Stimulated activated CD8-positive, alpha-beta memory T cell treated with anti-CD3 and anti-CD28 coated beads, Interleukin-4, amount 100 ng/mL, for 1 hour (primary cell): ENCODE measurements at regions not wholly inside any gene's neighbourhood (a gene's known extent, or its start where the extent isn't known, plus 50 kb on each side); places are given as distances from the start of the nearest gene placed in this dataset.

ENCODE experiments used
- DNase-seq, 2 donors: peaks; one replicate each; pipeline ENCODE4 v3.0.0-alpha.2; 2020; ENCODE audit warnings: low read depth in 2 of 2, low spot score in 1 of 2

DNA sequence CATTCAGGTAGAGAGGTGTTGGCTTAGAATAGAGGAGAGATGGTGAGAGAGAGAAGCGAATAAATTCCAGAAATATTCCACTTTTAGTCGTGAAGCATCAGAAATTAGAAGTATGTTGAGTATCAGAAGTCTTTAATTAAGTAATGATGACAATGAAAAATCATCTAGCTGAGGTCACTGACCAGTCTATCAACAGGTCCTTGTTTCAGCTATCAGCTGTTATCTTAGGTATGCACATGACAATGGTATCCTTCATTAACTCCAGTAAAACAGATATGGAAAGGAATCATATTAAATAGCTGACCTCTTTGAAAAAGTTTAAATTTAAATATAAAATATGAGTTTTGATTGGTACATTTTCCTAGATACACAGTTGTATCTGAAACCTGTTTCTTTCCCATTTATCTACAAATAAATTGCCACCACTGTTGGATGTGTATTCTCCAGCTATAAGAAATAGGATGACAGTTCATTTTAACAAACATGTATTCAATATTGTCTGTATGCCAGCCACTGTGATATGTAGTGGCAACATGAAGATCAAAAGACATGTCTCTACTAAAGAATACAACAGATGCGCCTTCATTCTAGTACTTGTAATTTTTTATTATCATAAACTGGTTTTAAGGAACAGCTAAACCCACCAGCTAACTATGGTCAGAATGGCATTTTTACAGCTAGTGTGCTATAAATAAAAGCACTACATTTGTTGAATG lies 424.2 kb upstream of the DCN start:
- no peak for DNase-seq

DNA sequence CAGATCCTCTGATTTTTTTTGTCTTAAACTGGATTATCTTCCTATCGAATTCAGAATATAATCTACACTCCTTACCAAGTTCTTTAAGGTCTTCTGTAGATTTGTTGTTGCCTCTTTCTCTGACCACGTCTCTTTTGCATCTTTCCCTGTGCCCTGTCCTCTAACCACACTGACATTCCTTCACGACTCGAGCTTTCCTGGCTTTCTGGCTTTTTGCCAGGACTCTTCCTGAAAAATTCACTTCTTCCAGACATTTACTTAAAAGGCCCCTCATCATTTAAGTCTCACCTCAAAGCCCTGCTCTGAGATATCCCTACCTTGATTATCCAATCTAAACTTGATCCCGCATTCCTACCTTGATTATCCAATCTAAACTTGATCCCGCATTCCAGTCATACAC lies 422.3 kb upstream of the DCN start:
- DNase-seq: no peak

DNA sequence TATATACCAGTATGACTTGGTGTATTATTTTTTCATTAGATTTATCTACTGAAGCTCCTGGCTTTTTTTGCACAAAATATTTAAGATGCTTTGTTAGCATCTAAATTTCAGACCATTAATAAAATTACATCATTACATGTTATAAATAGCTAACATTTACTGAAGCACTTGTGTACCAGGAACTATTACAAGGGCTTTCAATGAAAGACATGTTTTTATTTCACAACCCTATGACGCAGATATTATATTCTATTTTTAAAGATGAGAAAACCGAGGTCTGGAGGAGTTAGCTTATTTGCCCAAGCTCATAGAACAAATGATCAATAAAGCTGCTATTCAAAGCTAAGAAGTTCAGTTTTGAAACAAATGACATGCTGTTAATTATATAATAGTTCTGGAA lies 420.4 kb upstream of the DCN start:
- DNase-seq: no peak

DNA sequence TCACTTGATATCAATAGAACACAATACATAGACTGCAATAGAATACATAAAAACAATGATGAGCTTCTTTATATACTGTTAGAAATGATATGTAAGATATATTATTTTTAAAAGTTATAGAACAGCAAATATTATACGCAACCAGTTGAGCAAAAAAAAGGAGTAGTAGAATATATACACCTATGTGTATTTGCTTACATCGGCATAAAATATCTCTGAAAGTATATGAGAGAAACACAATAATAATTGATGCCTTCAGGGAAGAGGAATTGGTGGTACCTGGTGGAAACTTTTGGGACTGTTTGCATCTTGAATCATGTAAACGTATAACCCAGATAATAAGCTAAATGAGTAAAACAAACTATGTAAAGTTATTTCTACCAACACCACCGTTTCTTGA lies 418.4 kb upstream of the DCN start:
- no peak for DNase-seq

DNA sequence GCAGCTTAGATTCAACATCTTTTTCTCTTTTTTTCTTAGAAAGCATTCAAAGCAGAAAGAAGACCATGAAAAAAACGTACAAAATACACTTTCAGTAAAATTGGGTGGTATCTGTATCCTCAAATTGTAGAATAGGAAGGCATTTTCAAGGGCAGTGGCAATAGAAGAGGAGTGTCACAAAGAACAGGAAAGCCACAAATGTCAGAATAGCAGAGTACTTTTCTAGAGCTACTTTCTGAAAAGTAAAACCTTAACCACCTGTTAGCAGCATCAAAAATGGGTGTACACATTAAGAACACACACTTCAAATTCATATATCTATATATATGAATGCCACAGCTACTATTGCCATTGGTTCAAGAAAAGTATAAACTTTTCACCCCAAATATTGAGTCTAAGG lies 412.1 kb upstream of the DCN start:
- no peak for DNase-seq

DNA sequence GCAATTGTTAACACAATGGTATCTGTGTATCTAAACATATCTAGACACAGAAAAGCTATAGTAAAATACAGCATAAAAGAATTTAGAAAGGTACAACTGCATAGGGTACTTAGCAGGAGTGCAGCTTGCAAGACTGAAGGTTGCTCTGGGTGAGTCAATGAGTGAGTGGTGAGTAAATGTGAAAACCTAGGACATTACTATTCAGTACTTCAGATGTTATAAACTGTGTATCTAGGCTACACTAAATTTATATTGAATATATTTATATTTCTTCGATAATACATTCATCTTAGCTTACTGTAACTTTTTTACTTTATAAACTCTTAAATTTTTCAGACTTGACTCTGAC lies 409.0 kb upstream of the DCN start:
- no peak for DNase-seq

DNA sequence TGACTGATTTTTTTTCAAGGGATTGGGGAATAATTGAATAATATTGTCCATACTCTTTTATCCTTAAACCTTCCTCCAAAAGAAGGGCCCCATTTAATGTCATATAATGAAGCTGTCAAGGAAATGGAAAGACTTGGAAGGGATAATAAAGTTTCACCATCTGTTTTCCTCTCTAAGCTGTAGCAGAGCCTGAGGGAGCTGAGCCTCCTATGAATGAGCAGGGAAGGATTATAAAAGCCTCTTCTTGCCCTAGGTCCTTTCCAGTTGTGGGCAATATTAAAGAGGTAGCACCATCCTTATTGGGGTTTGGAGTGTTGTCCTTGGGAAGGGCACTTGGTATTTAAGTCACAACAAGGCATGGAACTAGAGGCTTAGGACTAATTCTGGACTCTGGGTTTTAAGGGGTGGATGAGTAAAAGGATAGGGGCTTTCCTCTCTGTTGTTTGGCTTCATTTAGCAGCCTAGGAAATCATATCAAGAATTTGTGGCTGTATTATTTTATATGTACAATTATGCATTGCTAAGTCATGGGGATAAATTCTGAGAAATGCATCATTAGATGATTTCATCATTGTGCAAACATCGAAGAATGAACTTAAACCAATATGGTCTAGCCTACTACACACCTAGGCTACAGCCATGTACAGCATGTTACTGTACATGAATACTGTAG lies 408.5 kb upstream of the DCN start:
- DNase-seq: no peak

DNA sequence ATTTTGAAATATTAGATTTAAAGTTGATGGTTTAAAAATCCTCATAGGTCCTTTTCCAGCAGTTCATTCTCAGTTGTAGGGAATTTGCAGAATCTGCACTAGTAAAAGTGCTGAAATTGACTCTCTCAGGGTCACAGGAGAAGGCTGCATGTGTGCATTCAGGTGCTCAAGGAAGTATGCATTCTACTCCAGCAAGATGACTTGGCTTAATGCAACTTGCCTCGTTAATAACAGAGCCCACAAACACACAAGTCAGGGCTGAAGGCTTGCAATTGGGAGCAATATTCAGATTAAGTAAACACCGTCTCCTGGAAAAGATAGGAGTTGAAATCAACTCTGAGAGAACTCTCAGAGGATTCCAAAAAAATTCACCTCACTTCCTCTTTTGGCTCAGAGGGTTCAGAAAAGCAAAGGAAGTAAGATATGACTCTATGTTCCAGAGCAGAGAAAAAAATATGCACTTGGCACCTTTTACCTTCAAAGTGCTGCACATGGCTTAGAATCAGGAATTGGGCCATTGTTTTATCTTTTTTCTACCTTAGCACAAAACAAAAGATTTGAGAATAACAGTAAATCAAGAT lies 406.3 kb upstream of the DCN start:
- no peak for DNase-seq

DNA sequence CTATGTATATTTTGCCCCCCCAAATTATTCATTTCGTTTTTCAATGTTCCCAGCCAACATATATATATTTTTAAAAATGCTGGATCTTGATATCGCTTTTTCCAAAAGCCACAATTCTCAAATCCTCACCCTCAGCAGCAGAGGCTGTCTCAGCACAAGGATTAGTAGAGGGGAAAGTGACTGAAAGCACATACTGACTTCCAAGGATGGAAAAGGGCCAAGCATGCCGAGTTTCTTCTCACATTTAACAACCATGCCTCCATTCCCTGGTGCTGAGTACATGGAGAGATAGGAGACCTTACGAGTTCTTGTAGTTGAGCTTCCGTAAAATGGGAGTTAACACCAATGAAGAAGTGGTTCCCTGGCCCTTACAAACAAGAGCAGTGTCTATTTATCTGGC lies 403.4 kb upstream of the DCN start:
- no peak for DNase-seq

DNA sequence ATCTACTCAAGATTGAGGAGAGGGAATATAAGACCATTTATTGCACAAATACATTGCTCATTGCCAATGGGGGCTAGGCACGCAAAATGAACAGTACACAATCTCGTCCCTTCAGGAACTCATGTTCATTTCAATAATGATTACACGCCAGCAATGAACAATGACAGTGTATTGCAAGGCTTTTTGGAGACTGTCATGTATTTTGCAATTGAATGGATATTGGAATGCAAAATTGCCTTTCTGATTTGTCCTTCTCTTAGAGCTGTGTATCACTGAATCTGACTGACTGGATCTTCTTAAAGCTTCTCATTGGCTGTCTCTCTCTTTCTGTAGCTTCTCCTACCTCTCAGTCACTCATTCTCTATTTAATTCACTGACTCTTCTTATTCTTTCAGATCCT lies 400.2 kb upstream of the DCN start:
- no peak for DNase-seq

DNA sequence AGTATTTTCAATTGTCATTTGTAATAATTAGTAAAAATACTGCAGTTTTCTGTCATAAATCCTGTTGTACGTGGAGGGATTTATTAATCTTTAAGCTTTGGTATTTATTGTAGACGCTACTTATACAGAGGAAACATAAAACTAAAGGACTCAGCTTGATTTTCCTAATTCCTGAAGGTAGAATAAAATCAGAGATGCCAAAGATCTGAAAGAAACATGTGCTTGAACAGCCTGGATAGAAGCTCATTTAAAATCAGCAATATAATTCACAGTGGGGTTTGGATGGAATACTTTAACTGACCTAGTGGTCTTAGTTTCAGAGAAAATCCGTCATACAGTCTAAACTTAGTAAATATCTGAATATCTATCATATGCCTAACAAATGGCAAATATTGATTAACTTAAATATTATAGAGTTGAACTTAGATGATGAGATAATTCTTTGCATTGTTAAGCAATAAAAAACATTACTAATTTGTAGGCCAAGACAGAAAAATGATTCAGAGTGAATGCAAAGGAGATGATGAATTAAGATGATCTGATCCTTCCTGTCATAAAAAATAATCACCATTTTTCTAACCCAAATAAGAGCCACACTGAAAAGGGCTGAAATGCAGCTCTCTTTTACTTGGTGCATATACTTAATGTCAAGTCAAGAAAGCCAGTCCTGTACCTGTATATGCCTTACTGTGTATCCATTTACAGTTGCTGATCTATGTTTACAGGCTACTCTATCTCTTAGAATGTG lies 397.1 kb upstream of the DCN start:
- no peak for DNase-seq

DNA sequence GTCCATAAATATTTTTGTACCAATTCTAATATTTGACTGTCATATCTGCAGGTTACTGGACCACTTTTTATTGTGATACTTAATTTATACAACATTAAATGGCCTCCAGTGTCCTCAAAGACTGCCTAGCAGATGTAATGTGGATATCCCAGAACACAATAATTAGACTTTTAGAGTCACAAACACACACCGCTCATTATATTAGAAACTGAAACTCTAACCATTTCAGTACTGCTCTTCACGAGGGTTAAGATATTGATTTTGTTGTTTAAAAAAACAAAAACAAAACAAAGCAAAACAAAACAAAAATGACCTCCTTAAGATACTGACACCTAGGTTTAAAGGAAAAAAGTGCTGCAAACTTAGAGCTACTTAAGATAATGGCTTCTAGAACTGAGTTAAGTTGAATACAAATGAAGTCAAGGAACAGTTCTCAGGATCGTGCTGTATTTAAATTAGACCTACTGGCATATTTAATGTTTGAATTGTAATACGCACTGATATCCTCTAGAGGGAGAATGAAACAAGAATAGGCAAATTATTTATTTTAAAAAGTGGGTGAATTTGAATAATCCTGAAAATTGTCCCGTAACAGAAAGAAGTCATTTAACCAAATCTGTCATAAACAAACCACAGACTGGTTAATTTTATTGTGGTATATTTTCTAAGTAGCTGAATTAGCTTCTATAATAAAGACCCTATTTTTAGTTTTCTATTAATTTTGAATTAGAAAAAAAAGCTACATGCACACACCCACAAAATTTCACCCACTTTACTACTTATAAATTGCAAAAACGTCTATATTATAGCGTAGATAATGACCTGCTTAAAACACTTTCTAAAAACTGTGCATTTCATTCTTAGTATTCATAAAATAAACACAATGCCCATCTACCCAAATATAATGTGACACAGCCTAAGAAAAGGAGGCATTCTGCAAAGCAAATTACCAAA lies 395.2 kb upstream of the DCN start:
- no peak for DNase-seq

DNA sequence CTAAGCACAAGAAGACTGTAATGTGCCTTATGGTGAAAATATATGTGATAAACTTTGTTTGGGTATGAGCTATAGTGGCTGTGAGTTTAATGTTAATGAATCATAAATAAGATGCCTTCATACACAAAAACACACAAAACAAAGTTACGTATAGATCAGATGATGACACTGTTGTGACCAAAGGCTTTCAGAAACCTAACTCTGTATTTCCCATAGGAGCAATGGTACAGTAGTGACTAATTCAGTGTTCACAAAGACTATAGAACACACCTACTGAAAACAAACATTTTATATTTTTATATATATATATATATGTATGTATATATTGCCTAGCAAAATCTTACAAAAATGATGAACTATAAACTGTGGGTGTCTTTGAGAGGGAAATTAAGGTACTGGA lies 393.8 kb upstream of the DCN start:
- no peak for DNase-seq

DNA sequence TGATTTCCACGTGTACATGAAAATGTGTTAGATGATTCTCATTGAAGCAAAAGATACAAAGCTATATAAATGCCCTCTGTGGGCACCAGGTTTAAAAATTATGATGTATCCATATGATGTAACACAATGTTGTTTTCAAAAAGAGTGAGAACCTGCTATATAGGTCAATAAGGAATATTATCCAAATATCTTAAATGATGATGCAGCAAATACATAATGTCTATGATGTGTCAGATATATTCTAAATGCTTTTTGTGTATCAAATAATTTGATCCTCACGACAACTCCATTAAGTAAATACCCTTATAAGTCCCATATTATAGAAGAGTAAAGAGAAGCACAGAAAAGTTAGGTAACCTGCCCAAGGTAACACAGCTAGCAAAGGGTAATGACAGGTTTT lies 393.0 kb upstream of the DCN start:
- DNase-seq: no peak

DNA sequence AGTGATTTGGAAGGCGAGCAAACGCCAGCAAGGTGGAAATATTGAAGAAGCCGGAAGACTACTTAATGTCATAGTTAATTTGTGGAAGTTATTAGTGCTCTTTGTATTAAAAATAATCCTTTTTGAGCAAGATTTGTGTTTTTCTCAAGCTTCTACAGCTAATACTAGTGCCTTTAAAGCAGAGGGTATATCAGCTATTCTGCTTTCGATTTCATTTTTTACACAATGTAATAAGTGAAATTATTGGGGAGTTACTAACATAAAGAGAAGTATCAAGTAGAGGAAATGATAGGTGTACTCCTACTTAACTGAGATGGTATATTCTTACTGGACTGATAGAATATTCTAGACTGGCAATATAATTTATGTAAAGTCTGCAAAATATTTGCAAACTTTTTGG lies 392.4 kb upstream of the DCN start:
- no peak for DNase-seq

DNA sequence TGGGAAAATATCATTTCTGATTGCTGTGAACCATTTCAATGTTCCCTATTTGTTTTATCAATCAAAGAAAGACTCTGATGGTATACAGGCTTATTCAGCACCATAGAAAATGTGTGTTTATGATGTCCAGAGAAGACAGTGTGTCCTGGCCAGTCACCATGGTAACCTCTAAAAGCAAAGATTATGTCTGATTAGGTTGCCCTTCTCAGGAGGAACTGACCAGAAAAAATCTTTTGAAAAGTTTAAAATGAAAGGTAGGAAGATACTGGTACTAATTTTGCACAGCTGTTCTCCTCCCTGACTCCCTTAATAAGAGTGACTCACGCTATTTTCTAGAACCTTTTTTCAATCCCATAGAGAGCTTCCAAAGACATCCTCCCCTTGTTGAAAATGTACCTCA lies 391.8 kb upstream of the DCN start:
- DNase-seq: no peak

DNA sequence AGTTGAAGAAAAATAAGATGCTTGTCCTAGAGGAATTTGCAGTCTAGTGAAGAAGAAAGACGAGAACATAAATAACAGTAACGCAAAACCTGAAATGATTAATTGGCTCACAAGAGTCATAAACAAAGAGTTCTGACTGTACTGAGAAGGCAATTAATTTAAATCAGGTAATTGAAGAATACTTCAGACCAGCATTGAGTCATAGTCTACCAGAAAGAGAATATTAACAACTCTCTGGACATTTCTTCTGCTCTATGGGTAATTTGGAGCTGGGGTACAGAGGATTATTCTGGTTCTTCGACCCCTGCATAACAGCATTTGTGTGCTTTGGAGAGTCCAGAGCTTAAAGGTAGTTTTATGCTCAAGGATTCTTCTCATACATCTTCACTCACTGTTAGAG lies 390.3 kb upstream of the DCN start:
- no peak for DNase-seq

DNA sequence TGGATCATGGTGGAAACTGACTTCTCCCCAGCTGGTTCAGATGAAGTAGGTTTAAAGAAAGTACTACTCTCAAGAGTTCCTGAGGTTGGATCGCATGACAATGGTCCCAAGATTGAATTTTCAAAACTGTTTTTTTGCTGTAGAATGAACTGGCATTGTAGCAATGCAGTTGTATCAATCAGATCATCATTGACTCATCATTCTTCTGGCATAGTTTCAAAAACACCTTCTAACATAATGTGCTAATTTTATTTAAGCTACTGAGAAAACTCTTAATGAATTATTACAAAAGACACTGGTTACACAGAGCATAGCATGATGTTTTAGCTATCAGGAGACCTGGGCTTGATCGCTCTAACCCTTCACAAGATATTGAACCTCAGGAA lies 384.5 kb upstream of the DCN start:
- DNase-seq: no peak

DNA sequence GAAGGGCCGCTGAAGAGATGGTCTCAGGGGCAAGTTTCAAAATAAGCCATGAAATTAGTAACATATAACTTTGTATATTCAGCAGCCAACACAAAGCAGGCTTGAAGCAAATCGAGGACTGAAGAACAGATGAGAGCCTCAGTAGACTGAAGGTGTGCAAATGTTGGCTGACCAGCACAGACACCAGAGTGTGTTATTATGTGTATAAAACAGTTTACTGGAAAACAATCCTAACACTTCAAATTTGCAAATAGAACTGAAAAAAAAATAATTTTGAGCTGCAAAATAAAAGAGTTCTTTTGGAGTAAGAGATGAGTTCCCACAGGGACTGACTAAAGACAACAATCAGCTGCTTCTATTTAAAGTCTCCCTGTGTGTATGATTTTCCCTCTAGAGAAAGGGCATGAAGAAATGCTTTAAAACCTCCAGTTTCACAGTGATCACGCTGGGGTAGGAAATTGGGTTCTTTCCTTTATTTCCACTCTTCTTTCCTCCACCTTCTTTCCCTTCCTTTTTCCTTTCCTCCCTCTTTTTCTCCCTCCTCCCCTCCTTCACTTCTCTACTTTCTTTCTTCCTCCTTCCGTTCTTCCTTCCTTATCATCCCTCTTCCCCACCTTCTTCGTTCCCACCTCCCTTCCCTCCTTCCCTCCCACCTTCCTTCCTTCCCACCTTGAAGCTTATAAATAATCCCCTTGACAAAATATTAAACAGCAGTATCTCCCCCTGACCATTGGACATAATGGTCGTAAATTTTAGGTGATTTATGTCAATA lies 383.9 kb upstream of the DCN start:
- DNase-seq: no peak

DNA sequence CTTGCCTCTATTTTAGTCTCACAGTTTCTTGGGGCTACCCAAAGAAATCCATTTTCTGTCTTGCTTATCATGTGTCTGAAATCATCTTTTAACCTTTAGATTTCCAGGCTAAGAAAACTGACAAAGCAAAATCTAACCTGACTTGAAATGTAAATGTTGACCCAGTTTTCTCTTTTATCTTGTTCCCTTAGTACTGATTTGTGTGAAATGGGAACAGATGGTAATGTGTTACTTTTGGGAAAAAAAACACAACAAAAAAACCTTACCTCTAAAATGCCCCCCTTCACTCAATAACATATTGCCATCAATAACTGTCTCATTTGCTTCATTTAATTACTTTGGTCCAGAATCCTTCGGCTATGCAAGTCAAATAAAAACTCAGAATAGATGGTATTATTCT lies 383.2 kb upstream of the DCN start:
- no peak for DNase-seq
